GM18498 (cell line): ENCODE measurements at regions not wholly inside any gene's neighbourhood (a gene's known extent, or its start where the extent isn't known, plus 50 kb on each side); places are given as distances from the start of the nearest gene placed in this dataset.

Experiments used
- ATAC-seq: cut with Tn5 transposase; IDR thresholded peaks from one replicate; pipeline ENCODE4 v1.9.1; 2021; ENCODE audit warnings: mild to moderate bottlenecking, moderate library complexity; ENCODE audit not compliant: unreplicated experiment

GRCh38 chr10:36704124-36704523 lies 421.3 kb upstream of the ANKRD30A start:
- ATAC-seq, result no peak

DNA sequence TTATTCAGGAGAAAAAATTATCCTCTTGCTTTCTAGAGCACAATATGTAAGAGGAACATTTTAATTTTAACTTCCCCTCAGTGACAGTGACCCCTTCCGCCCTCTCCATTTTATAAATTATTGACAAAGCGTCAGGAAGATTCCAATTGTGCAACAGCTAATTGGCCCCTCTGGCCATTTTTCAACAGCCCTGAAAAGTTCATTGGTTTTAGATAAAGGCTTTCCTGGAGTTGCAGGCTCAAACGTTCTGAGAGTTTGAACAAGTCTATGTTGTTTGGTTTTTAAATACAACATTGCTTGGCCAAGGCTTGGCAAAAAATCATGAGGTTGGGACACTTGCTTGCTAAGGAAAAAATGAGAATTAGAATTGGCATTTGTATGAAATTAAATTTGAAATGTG lies 422.2 kb upstream of the ANKRD30A start:
- ATAC-seq, result no peak

- ATAC-seq, result no peak
These were observed 425.3 kb upstream of the ANKRD30A start for GRCh38 chr10:36700123-36700522.

DNA sequence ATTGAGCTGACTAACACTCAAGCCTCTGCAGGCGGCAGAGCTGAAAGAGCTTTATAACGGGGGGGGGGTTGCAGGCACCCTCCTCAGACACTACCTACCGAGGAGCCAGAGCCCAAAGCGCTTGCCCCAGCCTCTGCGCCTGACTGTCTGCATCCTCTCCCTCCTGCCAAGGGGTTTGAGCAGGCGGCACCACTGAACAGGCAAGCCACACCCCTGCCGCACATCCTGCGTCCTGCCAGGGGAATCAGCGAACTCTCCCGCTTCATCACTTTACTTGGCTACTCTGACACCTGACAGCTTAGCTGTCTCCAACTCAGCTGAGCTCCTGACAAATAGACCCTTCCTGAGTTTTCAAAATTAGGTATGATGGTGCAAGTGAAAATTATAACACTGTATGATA lies 432.6 kb upstream of the ANKRD30A start:
- no peak for ATAC-seq

- no peak for ATAC-seq
These were observed 436.7 kb upstream of the ANKRD30A start for GRCh38 chr10:36688717-36689116.

DNA sequence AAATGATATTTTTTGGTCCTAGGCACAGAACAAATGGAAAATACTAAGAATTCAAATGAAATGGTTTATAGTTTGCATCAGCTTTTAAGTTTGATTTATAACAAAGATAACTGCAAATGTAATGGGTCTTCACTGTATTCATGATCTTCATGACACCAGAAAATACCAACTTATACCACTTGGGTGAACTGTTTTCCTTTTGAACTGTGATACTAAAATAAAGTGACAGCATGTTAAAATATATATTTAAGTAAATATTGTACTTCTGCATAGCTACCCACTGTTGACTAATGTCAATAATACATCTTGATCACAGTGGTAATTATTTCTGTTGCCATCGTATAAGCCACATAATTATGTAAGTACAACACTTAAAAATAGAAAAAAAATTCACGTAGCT lies 442.0 kb upstream of the ANKRD30A start:
- ATAC-seq, result no peak

GRCh38 chr10:36681751-36682632 lies 443.4 kb upstream of the ANKRD30A start:
- no peak for ATAC-seq

- no peak for ATAC-seq
These were observed 445.8 kb upstream of the ANKRD30A start for GRCh38 chr10:36679554-36679953.

GRCh38 chr10:36677431-36677768 lies 448.0 kb upstream of the ANKRD30A start:
- no peak for ATAC-seq

DNA sequence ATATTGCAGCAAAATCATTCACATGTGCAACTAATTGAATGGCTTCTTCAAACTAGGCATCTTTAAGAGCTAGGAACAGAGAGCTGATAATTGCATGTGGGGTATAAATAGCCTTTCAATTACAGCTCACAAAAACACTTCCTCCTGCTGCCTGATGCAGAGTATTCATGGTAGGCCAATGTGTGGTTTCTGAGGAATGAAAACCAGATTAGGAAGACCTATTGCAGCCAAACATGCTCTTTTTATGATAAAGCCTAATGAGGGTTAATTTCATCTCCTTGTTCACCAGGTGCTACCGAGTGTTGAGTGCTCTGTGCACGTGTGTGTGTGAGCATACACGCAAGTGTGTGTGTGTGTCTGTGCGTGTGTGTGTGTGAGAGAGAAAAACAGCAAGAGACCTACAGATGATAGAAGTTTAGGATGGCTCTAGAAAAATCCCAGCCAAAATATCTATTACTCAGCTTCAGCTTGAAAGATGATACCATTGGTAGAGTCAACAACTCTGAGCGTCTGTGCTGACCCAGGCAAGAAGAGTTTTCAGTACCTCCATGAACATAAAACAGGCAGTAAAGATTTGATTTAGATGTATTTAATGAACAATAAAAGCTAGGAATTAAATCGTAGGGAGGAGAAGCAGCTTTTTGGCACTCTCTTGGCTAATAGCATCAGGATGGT lies 448.5 kb upstream of the ANKRD30A start:
- no peak for ATAC-seq

- ATAC-seq, result no peak
These were observed 449.1 kb upstream of the ANKRD30A start for GRCh38 chr10:36676321-36676720.

- no peak for ATAC-seq
These were observed 449.9 kb upstream of the ANKRD30A start for GRCh38 chr10:36675458-36675880.

DNA sequence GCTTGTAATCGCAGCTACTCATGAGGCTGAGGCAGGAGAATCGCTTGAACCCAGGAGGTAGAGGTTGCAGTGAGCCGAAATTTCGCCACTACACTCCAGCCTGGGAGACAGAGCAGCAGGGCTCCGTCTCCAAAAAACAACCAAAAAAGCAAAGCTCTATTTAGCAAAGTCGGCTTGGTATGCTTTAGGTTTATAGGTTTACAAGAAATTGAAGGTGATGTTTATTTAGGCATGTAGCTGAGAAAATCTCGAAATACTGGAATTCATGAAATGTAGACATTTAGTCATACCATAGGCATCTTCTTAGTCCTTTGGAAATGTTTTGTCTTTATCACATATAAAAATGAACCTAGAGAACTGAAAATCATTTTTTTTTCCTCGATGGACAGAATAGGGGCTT lies 453.8 kb upstream of the ANKRD30A start:
- no peak for ATAC-seq

DNA sequence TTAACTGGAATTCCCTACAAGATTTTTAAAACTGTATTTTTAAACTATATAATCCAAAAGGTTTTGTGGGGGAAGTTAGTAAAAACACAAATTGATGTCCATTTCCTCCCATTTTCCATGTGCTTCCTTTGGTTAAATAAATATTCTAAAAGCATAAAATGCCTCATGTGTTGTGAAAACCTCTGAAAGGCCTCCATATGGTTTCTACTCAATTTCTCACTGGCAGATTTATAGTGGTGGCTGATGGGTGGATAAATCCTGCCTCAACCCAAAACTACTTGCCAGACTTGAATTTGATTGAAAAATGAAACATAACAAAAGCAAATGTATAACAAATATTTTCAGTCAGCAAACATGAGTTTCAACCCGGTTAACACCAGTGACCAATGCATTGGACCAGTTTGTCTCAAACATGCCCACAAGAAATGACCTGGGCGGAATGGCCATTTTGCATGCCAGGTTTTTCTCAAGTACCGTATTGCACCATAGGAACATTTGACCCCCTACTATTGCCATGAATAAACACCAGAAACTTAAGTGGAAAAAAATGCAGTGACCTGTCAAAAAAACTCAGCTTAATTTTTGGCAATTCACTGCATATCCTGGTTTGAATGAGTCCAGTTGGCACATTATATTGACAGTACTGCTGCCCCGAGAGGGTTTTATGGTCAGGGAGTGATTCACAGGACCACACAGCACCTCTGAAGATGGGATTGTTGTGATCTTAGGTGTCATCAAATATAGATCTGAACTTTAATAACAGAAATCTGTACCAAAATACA lies 454.6 kb upstream of the ANKRD30A start:
- no peak for ATAC-seq

DNA sequence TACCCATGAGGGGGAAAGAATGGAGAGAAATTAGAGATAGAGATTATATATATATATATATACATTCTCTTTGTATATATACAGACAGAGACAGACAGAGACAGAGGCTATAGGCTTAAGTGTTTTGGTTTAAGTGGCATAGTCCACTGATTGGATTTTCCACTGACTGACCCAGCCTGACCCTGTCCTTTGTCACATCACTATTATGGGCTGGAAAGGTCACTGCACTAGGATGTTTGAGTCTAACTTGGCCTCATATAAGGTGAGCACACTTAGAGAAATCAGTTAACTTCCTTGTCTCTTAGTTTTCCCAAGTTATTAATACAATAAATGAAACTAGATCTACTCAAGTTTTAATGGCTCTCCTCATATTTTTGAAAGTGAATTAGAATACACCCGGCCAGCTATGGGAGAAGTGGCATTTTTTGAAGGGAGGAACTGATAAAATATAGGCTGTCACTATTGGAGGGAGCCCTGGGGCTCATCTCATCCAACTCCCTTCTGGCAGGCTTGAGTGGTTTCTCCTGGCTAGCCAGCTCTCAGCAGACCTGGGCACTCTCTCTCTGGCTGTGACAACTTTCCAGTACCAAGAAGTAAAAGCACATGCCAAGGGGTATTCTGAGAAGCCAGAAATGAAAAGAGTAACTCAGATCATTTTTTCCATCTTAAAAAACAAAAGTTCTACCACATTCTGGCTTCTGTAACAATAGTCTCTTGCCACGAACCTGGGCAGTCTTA lies 455.6 kb upstream of the ANKRD30A start:
- no peak for ATAC-seq

GRCh38 chr10:36666451-36666850 lies 458.9 kb upstream of the ANKRD30A start:
- ATAC-seq, result no peak

DNA sequence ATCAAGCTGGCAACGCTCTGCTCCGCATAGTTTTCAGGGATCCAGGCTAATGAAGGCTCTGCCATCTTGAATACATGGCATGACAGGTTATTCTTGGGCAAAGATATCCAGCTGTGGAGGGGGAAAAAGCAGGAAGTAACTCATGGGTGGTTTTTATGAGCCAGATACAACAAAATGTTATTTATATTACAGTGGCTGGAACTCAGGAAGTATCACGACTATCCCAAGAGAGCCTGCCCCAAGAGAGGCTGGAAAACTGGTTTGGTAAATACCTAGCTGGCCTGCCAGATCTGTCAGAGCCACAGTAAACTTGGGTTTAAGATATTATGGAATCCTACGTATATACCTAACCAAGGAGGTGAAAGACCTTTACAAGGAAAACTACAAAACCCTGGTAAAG lies 462.8 kb upstream of the ANKRD30A start:
- ATAC-seq, result no peak

DNA sequence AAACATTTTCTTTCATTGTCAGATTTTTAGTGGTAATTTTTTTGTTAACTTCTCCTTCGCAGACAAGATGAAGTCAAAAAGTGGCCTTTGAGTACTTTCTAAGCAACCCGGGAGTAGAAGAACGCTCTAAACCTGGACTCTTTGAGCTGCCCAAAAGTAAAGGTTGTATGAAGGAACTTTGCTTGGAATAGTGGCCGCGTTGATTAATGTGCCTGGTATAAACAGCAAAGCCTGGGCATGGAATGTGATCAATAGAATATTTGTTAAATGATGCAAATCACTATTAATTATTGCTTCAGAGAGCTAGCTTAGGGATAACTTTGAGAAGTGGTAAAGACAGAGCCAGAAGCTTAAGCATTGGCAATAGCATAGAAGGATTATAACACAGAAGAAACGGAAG lies 475.1 kb upstream of the ANKRD30A start:
- no peak for ATAC-seq

DNA sequence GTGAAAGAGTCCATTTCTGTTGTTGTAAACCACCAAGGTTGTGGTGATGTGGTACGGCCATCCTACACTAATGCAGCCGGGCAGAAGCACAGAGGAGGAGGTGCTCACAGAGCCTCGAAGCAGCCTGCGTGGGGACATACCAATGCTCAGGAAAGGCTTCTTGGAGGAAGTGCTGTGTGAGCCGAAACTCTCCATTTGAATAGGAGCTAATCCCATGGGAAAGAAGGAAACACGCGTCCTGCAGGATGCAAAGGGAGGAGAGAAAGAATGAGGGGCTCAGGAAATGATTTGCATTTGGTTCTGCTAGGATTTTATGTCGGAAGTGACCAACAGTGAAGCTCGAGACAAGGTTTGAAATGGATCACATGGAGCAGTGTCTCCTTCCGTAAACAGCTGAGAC lies 477.9 kb upstream of the ANKRD30A start:
- no peak for ATAC-seq

DNA sequence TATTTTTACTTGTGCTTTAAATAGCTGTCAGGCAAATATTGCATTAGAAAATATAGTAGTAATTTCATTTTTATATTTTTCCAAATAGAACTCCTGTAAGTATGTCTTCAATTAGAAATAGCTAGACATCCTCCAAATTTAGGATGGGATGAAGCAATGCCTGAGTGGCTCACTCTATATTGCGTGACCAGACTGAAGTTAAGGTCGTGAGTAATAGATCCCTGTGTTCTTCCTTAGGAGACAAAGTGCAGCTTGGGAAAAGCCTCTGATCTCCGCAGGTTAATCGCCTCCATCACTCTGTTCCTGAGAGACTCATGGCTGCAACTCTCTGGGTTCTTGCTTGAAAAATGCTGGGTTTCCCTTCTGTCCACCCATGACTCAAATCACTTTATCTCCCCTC lies 484.8 kb upstream of the ANKRD30A start:
- no peak for ATAC-seq
